ENCODE measurements at regions not wholly inside any gene's neighbourhood (a gene's known extent, or its start where the extent isn't known, plus 50 kb on each side); places are given as distances from the start of the nearest gene placed in this dataset.

- Histone ChIP-seq H3K36me3 (ENCODE audit: low read depth) (no peaks in the 10 kb centered on the region), H3K27me3 (ENCODE audit: insufficient read depth, low read depth) (no peaks in the 10 kb centered on the region), H3K79me2 (ENCODE audit: low read depth) (no peaks in the 10 kb centered on the region), H3K9me3 (ENCODE audit: insufficient read depth, low read depth) (peaks cover 19% of the 10 kb centered on the region; the same call in 1 of the 2 replicates), H3K9me2 (ENCODE audit: insufficient read depth) (no peaks in the 10 kb centered on the region), H3K27ac (no peak overlapping the region), H3K4me3 (no peak overlapping the region), H4K20me1 (ENCODE audit: insufficient read depth) (no peaks in the 10 kb centered on the region), H3F3A (ENCODE audit: insufficient read depth, low read depth) (peaks cover 13% of the 10 kb centered on the region), H3K4me2 (no peak overlapping the region), H3K4me1 (replicated peaks; ENCODE audit: insufficient read depth) (peaks cover 11% of the 10 kb centered on the region), H2AFZ (no peak overlapping the region)
- ChIA-PET CTCF (no interaction called here), POLR2A (ENCODE audit: unreplicated experiment) (no interaction called here)
- no peak for TF ChIP-seq CTCF (conservative IDR thresholded peaks at IDR 0.05)
- TF ChIP-seq EZH2 (IDR thresholded peaks at IDR 0.05; ENCODE audit: low read depth), result no peak
- intact Hi-C loops (cut with micrococcal nuclease; ENCODE audit: unreplicated experiment), result no loop called here
- no TSS peak for BruUV-seq (replicated peaks)
- DNase-seq, result no peak
These were observed 148.7 kb downstream of the CD83 start for GRCh38 chr6:14266266-14266665.

DNA sequence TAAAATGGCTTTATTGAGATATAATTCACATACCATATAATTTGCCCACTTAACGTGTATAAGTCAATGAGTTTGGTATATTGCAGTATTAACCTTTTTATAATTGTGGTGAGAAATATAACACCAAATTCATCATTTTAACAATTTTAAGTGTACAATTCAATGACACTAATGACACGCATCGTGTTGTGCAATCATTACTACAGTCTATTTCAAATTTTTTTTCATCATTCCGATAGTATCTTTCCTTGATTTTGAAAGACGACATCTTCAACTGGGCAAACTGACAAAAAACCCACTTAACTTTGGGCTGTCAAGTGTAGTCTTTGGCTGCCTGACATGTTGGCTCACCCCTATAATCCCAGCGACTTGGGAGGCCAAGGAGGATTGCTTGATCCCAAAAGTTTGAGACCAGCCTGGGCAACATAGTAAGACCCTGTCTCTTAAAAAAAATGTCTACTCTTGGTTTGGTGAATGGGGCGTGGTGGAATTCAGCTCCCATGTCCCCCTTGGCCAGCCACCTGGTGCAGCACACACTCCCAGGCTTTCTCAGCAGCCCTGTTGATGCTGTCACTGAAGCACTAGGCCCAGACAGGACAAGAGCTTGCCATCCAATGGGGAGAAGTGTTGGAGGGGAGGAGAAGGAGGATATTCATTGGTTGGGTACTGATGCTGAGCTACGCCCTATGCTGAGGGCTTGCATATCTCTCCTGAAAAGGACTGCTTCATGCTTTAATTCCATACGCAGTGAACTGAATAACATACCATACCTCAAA lies 150.5 kb downstream of the CD83 start:
- intact Hi-C loops (cut with micrococcal nuclease; ENCODE audit: unreplicated experiment), result no loop called here
- H3F3A ChIP-seq (ENCODE audit: insufficient read depth, low read depth), result peaks cover 30% of the 10 kb centered on the region
- CTCF ChIA-PET, result no interaction called here
- H3K79me2 ChIP-seq (ENCODE audit: low read depth), result no peaks in the 10 kb centered on the region
- no TSS peak for BruUV-seq (replicated peaks)
- H2AFZ ChIP-seq, result no peak overlapping the region
- POLR2A ChIA-PET (ENCODE audit: unreplicated experiment), result no interaction called here
- peaks cover 20% of the 10 kb centered on the region for H3K9me3 ChIP-seq (ENCODE audit: insufficient read depth, low read depth)
- no peaks in the 10 kb centered on the region for H4K20me1 ChIP-seq (ENCODE audit: insufficient read depth)
- H3K27ac ChIP-seq, result no peak overlapping the region
- no peaks in the 10 kb centered on the region for H3K36me3 ChIP-seq (ENCODE audit: low read depth)
- H3K9me2 ChIP-seq (ENCODE audit: insufficient read depth), result no peaks in the 10 kb centered on the region
- no peak for DNase-seq
- TF ChIP-seq CTCF (conservative IDR thresholded peaks at IDR 0.05) (no peak), EZH2 (IDR thresholded peaks at IDR 0.05; ENCODE audit: low read depth) (no peak)
- peaks cover 20% of the 10 kb centered on the region for H3K4me1 ChIP-seq (replicated peaks; ENCODE audit: insufficient read depth)
- H3K27me3 ChIP-seq (ENCODE audit: insufficient read depth, low read depth), result no peaks in the 10 kb centered on the region
- H3K4me3 ChIP-seq, result no peak overlapping the region
- no peak overlapping the region for H3K4me2 ChIP-seq

DNA sequence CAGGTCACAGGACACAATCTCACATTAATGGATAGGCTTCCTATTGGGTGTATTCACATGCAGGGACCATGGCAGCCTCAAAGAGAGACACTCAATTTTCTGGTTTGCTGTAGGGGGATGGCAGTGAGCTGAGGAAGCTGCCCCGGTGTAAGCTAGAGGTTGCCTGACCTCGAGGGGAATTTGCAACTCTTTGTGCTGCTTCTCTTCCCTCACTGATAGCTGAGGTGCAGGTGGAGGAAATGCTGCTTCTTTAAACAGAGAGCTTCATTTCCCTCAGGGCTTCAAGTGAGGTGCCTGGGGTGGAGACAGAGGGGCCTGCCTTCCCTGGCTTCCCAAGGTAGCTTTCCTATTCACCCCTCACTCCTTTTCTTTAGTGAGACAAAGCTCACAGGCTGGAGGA lies 151.9 kb downstream of the CD83 start:
- CTCF ChIA-PET, result interaction anchor here (0.6 kb wide), 1 partner anchor 576 kb away, joined by 4 read pairs; no protein-coding TSS in a partner anchor
- Histone ChIP-seq H3K27me3 (ENCODE audit: insufficient read depth, low read depth) (no peaks in the 10 kb centered on the region), H3F3A (ENCODE audit: insufficient read depth, low read depth) (peaks cover 31% of the 10 kb centered on the region), H4K20me1 (ENCODE audit: insufficient read depth) (no peaks in the 10 kb centered on the region), H3K9me2 (ENCODE audit: insufficient read depth) (no peaks in the 10 kb centered on the region), H3K4me3 (no peak overlapping the region), H3K4me2 (no peak overlapping the region), H3K4me1 (replicated peaks; ENCODE audit: insufficient read depth) (peaks cover 20% of the 10 kb centered on the region), H2AFZ (no peak overlapping the region), H3K27ac (no peak overlapping the region), H3K36me3 (ENCODE audit: low read depth) (no peaks in the 10 kb centered on the region), H3K9me3 (ENCODE audit: insufficient read depth, low read depth) (peaks cover 21% of the 10 kb centered on the region; the same call in 1 of the 2 replicates), H3K79me2 (ENCODE audit: low read depth) (no peaks in the 10 kb centered on the region)
- intact Hi-C loops (cut with micrococcal nuclease; ENCODE audit: unreplicated experiment), result no loop called here
- POLR2A ChIA-PET (ENCODE audit: unreplicated experiment), result interaction anchor here (0.5 kb wide), 1 partner anchor 96 kb away, joined by 4 read pairs; no protein-coding TSS in a partner anchor
- no TSS peak for BruUV-seq (replicated peaks)
- TF ChIP-seq EZH2 (IDR thresholded peaks at IDR 0.05; ENCODE audit: low read depth) (no peak), CTCF (conservative IDR thresholded peaks at IDR 0.05) (no peak)
- DNase-seq, result no peak
